T-helper 2 cell treated with Interferon-gamma antibody and Interleukin-4, amounts not matched to agents 5 μg/mL and 100 μg/mL, for 36 hours (primary cell): ENCODE measurements at regions not wholly inside any gene's neighbourhood (a gene's known extent, or its start where the extent isn't known, plus 50 kb on each side); places are given as distances from the start of the nearest gene placed in this dataset.
"Not testable (repeated sequence)": the region's sequence is repeated elsewhere in the genome, so short reads cannot be mapped to it uniquely, and the experiment has no call there.

Experiments
- DNase-seq: peaks from one replicate; pipeline ENCODE4 v3.0.0; 2021; ENCODE audit warnings: low spot score
- H3K27ac Mint-ChIP-seq: one replicate; pipeline ENCODE4 v1.8.0; 2021; ENCODE audit warnings: mild to moderate bottlenecking, mixed read lengths
- H3K27me3 Mint-ChIP-seq: one replicate; pipeline ENCODE4 v1.8.0; 2021; ENCODE audit warnings: low read depth, mixed read lengths
- H3K36me3 Mint-ChIP-seq: one replicate; pipeline ENCODE4 v1.8.0; 2021; ENCODE audit warnings: low read depth, mixed read lengths
- H3K4me1 Mint-ChIP-seq: one replicate; pipeline ENCODE4 v1.8.0; 2021; ENCODE audit warnings: low read depth, mixed read lengths
- H3K4me3 Mint-ChIP-seq: one replicate; pipeline ENCODE4 v1.8.0; 2022; ENCODE audit warnings: mild to moderate bottlenecking, moderate library complexity, mixed read lengths
- H3K9me3 Mint-ChIP-seq: one replicate; pipeline ENCODE4 v1.8.0; 2021; ENCODE audit warnings: mixed read lengths

- H3K4me3 Mint-ChIP-seq: no peak overlapping the region
- no peaks in the 10 kb centered on the region for H3K36me3 Mint-ChIP-seq
- H3K27me3 Mint-ChIP-seq: no peaks in the 10 kb centered on the region
- H3K4me1 Mint-ChIP-seq: no peaks in the 10 kb centered on the region
- no peak for DNase-seq
- H3K27ac Mint-ChIP-seq: no peak overlapping the region
- H3K9me3 Mint-ChIP-seq: peaks cover 15% of the 10 kb centered on the region
Measured at GRCh38 chr10:105579112-105579511, 938.0 kb downstream of the SORCS3 start.

GRCh38 chr10:105577865-105578607 is 936.9 kb downstream of the SORCS3 start:
- H3K36me3 Mint-ChIP-seq: no peaks in the 10 kb centered on the region
- H3K4me1 Mint-ChIP-seq: no peaks in the 10 kb centered on the region
- no peak overlapping the region for H3K27ac Mint-ChIP-seq
- no peak overlapping the region for H3K4me3 Mint-ChIP-seq
- no peaks in the 10 kb centered on the region for H3K27me3 Mint-ChIP-seq
- peaks cover 20% of the 10 kb centered on the region for H3K9me3 Mint-ChIP-seq
- DNase-seq: no peak

DNA sequence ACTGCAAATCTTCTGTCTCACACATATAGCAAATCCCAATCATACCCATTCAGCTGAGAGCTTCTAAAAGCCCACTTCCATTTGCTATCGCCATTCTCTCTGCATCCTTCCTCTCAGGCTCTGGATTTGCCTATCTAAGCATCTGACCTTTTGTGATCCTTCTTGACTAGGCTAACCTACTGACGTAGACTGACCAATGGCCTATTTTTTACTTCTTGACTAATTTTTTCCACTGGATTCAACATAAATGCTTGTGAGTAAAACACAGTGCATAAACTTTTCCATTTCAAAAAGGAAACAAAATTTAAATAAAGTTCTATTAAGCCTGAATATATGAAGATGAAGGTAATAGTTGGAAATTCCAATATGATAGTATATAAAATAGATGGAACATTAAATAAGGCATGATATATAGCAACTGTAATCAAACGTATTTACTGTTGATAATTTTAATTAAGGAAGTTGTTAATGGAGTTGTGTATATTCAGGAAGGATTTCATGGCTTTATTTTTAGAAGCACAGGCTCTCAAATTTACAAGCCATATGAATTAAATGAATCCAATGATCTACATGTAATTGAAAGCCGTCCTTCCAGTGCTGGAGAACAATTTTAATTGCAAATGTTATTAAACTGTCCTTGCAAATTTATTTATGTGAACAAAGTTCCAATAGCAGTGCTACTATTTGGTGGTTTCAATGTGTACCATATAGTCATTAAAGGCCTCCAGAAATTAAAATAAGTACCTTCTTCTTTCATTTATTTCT is 918.4 kb downstream of the SORCS3 start:
- H3K27ac Mint-ChIP-seq: no peak overlapping the region
- H3K36me3 Mint-ChIP-seq: no peaks in the 10 kb centered on the region
- peaks cover 3% of the 10 kb centered on the region for H3K9me3 Mint-ChIP-seq
- H3K4me1 Mint-ChIP-seq: no peaks in the 10 kb centered on the region
- H3K4me3 Mint-ChIP-seq: no peak overlapping the region
- H3K27me3 Mint-ChIP-seq: no peaks in the 10 kb centered on the region
- DNase-seq: no peak

DNA sequence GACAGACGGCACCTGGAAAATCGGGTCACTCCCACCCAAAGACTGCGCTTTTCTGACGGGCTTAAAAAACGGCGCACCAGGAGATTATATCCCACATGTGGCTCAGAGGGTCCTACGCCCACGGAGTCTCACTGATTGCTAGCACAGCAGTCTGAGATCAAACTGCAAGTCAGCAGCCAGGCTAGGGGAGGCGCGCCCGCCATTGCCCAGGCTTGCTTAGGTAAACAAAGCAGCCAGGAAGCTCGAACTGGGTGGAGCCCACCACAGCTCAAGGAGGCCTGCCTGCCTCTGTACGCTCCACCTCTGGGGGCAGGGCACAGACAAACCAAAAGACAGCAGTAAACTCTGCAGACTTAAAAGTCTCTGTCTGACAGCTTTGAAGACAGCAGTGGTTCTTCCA is 909.4 kb downstream of the SORCS3 start:
- not testable (repeated sequence) for H3K36me3 Mint-ChIP-seq, H3K27ac Mint-ChIP-seq, H3K9me3 Mint-ChIP-seq, DNase-seq, H3K27me3 Mint-ChIP-seq, H3K4me3 Mint-ChIP-seq, H3K4me1 Mint-ChIP-seq

DNA sequence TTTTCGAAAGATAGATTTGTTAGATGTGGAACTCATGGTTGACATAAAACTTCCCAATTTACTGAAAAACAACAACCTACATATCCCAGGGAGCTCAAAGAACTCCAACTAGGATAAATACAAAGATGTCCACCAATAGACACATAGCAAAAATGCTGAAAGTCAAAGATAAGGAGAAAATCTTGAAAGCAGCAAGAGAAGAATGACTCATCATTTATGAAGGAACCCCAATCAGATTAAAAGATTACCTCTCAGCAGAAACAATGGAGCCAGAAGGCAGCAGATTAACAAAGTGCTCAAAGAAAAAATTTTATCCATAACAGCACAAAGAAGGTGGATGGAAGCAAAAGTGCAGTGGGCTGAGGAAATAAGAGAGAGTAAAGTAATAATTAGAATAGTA is 908.6 kb downstream of the SORCS3 start:
- H3K9me3 Mint-ChIP-seq: peaks cover 15% of the 10 kb centered on the region
- no peaks in the 10 kb centered on the region for H3K27me3 Mint-ChIP-seq
- no peaks in the 10 kb centered on the region for H3K4me1 Mint-ChIP-seq
- H3K4me3 Mint-ChIP-seq: no peak overlapping the region
- DNase-seq: no peak
- no peak overlapping the region for H3K27ac Mint-ChIP-seq
- H3K36me3 Mint-ChIP-seq: no peaks in the 10 kb centered on the region

DNA sequence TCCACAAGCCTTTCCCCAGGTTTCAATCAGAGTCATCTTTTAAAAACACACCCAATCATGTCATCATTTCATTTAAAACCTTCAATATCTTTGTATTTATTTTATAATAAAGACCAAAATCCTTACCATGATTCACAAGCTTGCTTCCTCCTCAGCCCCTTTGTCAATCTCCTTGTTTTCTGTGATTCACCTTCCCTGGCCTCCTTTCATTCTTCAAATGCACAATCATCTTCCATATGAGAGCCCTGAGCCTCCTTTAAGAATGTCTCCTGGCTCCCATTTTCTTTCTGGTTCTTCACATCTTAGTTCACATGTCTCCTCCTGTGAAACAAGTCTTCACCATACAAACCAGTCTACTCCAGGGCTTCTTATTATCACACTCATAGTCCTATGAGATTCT is 904.0 kb downstream of the SORCS3 start:
- DNase-seq: no peak
- Mint-ChIP-seq H3K36me3 (no peaks in the 10 kb centered on the region), H3K4me3 (no peak overlapping the region), H3K4me1 (no peaks in the 10 kb centered on the region), H3K9me3 (peaks cover 19% of the 10 kb centered on the region), H3K27me3 (no peaks in the 10 kb centered on the region), H3K27ac (no peak overlapping the region)

GRCh38 chr10:105540381-105540780 is 899.3 kb downstream of the SORCS3 start:
- Mint-ChIP-seq H3K27ac (no peak overlapping the region), H3K27me3 (no peaks in the 10 kb centered on the region), H3K9me3 (peaks cover 10% of the 10 kb centered on the region), H3K36me3 (no peaks in the 10 kb centered on the region), H3K4me3 (no peak overlapping the region), H3K4me1 (no peaks in the 10 kb centered on the region)
- DNase-seq: no peak

DNA sequence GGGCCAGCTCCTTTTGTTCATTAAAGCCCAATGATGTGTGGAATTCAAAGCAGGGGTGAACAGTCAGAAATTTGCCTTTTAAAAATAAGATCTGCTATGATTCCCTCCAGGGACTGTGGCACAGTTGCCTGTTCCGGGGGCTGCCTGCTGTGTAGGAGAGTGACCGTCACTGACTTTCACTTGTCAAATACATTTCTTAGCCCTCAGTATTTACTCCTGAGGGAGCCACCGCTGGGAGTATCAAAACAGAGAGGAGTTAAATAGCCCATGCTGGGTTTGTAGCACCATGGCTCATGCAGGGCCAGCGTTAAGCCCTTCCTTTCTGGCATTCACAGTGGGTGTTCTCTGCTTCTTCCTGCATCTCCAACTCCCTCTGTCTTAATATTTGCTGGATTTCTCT is 897.8 kb downstream of the SORCS3 start:
- Mint-ChIP-seq H3K36me3 (no peaks in the 10 kb centered on the region), H3K27ac (no peak overlapping the region), H3K4me3 (no peak overlapping the region), H3K4me1 (no peaks in the 10 kb centered on the region), H3K27me3 (no peaks in the 10 kb centered on the region), H3K9me3 (no peaks in the 10 kb centered on the region)
- no peak for DNase-seq

- Mint-ChIP-seq H3K27me3 (no peaks in the 10 kb centered on the region), H3K27ac (no peak overlapping the region), H3K36me3 (no peaks in the 10 kb centered on the region), H3K4me1 (no peaks in the 10 kb centered on the region), H3K9me3 (peaks cover 3% of the 10 kb centered on the region), H3K4me3 (no peak overlapping the region)
- DNase-seq: no peak
Measured at GRCh38 chr10:105535478-105535877, 894.4 kb downstream of the SORCS3 start.

DNA sequence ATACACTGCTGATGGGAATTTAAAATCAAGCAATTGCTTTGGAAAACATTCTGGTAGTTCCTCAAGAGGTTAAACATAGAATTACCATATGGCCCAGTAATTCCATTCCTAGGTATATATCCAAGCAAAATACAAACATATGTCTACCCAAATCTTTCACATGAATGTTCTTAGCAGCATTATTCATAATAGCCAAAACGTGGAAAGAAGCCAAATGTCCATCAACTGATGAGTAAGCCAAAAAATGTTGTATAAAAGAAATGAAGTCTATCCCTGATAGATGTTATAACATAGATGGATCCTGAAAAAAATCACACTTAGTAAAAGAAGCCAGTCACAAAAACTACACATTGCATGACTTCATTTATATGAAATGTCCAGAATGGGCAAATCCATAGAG is 893.0 kb downstream of the SORCS3 start:
- H3K27ac Mint-ChIP-seq: no peak overlapping the region
- H3K36me3 Mint-ChIP-seq: no peaks in the 10 kb centered on the region
- H3K4me3 Mint-ChIP-seq: no peak overlapping the region

DNA sequence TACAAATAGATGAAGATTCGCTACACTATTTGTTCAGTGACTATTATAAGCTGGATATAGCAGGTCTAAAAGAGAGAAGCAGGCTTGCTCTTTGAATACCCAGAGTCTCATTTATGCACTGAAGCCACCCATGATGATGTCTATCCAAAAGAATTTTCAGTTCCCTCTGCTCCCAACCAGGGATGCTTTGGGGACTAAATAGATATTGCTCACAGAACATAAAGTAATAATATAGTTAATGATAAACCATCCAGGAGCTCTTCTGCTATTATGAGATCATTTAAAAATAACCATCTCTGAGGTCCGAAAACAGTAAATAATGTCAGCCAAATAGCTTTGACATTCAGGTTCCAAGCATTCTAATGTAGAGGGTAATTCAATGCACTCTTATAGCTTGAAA is 875.4 kb downstream of the SORCS3 start:
- H3K27me3 Mint-ChIP-seq: no peaks in the 10 kb centered on the region
- no peaks in the 10 kb centered on the region for H3K9me3 Mint-ChIP-seq
- no peak for DNase-seq
- H3K4me3 Mint-ChIP-seq: no peak overlapping the region
- no peak overlapping the region for H3K27ac Mint-ChIP-seq
- no peaks in the 10 kb centered on the region for H3K36me3 Mint-ChIP-seq
- H3K4me1 Mint-ChIP-seq: no peaks in the 10 kb centered on the region

More for the DNA sequence above, 893.0 kb downstream of the SORCS3 start:
- no peaks in the 10 kb centered on the region for H3K4me1 Mint-ChIP-seq
- no peaks in the 10 kb centered on the region for H3K27me3 Mint-ChIP-seq
- H3K9me3 Mint-ChIP-seq: peaks cover 3% of the 10 kb centered on the region
- no peak for DNase-seq

DNA sequence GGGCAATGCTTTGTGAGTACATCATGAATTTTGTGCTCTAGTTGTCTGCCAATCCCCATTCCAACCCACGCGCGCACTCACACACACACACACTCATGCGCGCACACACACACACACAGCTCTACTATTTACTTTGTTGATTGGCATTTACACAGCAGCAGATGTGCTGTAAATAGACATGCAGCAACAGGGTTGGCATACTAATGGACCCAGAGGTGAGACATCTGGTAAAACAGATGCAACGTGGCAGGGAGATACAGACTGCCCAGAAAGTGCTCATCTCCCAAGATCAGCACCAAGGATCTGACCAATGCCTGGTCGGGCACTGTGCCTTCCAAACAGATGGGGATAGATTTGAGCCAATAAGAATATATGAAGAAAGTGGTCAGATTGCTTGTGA is 873.0 kb downstream of the SORCS3 start:
- H3K9me3 Mint-ChIP-seq: no peaks in the 10 kb centered on the region
- H3K4me3 Mint-ChIP-seq: no peak overlapping the region
- no peaks in the 10 kb centered on the region for H3K4me1 Mint-ChIP-seq
- DNase-seq: no peak
- no peaks in the 10 kb centered on the region for H3K36me3 Mint-ChIP-seq
- H3K27ac Mint-ChIP-seq: no peak overlapping the region
- no peaks in the 10 kb centered on the region for H3K27me3 Mint-ChIP-seq

GRCh38 chr10:105509517-105509916 is 868.4 kb downstream of the SORCS3 start:
- Mint-ChIP-seq H3K4me1 (no peaks in the 10 kb centered on the region), H3K27me3 (no peaks in the 10 kb centered on the region), H3K4me3 (no peak overlapping the region), H3K36me3 (no peaks in the 10 kb centered on the region), H3K9me3 (no peaks in the 10 kb centered on the region), H3K27ac (no peak overlapping the region)
- no peak for DNase-seq

- Mint-ChIP-seq H3K4me1 (no peaks in the 10 kb centered on the region), H3K27ac (no peak overlapping the region), H3K27me3 (no peaks in the 10 kb centered on the region), H3K4me3 (no peak overlapping the region), H3K36me3 (no peaks in the 10 kb centered on the region), H3K9me3 (no peaks in the 10 kb centered on the region)
- no peak for DNase-seq
Measured at GRCh38 chr10:105506262-105506661, 865.2 kb downstream of the SORCS3 start.
